GM21717 (cell line): ENCODE measurements at regions not wholly inside any gene's neighbourhood (a gene's known extent, or its start where the extent isn't known, plus 50 kb on each side); places are given as distances from the start of the nearest gene placed in this dataset.
"Not testable (repeated sequence)": the region's sequence is repeated elsewhere in the genome, so short reads cannot be mapped to it uniquely, and the experiment has no call there.

Experiments
- ATAC-seq: cut with Tn5 transposase; IDR thresholded peaks from one replicate; pipeline ENCODE4 v1.9.1; 2021; ENCODE audit warnings: mild to moderate bottlenecking, moderate library complexity; ENCODE audit not compliant: unreplicated experiment

DNA sequence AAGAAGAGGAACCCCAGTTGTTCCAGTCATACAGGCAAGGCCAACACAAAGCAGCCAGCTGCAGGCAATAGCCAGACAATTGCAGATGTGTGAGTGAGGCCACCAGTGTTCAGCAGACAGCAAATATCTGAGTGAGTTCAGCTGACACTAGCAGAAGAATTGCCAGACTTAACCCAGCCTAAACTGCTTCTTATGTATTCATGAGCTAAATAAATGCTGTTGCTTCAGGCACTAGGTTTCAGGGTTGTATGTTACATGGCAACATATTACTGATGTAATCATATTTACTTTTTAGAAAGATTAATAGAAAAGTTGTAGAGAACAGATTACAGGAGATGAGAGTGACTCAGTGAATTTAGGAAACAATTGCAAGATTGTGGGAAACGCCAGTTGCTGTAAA, 129.8 kb upstream of the CHODL start:
- no peak for ATAC-seq

DNA sequence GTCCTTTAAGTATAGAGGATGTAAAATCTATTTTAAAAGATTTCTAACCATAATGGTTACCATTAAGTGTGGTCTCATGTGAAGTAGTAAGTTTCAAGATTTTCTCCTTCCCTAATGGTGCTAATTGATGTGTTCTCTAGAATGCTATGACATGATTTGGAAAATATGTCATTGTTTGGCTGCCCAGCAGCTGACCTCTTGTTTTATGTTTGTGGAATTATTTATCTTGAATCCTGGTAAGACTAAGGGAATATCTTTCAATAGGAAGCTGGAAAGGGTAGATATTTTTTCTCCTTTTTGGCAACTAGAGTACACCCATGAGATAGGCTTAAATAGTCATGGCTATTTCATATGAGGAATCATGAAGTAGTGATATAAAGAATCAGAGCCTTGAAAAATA, 139.8 kb upstream of the CHODL start:
- no peak for ATAC-seq

DNA sequence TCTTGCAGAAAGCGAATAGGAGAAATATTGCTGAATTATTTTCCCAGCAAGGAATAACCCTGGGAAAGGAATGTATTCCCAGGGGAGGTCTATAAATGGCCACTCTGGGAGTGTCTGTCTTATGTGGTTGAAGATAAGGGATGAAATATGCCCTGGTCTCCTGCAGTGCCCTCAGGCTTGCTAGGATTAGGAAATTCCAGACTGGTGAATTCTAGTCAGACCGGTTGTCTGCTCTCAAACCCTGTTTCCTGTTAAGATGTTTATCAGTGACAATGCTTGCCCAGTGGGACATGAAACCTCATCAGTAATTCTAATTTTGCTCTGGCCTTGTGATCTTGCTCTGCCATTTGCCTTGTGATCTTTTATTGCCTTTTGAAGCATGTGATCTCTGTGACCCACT, 148.2 kb upstream of the CHODL start:
- not testable (repeated sequence) for ATAC-seq

DNA sequence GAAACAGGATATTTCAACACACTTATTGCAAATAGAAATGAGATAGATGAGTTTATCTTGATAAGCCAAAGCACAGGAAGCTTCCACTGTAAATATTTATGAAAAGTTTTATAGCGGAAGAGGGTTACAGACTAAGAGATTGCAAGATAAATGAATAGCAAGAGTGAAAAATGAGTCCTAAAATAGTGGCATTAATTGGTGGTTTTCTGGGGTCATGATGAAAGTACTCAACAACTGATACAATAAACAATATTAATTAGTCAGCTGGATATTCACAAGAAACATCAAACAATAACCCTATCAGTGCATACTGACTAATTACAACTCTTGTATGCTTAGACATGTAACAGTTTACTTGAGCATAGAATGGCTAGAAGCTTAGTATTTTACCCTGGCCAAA, 154.8 kb upstream of the CHODL start:
- no peak for ATAC-seq

DNA sequence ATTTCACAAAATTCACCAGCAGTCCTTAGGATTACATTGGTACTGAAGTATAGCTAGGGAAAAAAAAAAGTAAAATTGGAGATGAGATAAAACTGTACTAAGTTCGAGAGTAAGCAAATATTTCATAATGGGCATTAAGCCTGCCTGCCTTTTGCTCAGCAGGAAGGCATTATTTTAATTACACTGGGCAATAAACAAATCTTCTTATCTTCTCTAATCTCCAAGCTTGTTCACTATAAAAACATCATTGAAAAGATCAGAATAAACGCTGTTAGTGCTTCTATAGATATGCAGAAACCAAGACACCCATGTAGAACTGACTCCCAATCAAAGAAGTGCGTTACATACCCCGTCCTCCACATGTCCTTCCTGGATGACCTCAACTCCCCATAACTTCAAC, 174.2 kb upstream of the CHODL start:
- no peak for ATAC-seq

DNA sequence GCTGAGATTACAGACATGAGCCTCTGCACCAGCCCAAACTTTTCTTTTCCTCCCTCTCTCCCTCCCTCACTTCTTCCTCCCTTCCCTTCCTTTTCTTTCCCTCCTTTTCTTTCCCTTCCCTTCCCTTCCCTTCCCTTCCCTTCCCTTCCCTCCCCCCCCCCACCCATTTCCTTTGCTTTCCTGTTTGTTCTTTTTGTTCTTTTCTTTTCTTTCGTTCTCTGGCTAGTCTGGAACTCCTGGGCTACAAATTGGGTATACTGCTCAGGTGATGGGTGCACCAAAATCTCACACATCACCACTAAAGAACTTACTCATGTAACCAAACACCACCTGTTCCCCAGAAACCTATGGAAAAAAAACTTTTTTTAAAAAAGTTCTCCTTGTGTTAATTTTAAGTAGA, 174.8 kb upstream of the CHODL start:
- ATAC-seq: no peak

DNA sequence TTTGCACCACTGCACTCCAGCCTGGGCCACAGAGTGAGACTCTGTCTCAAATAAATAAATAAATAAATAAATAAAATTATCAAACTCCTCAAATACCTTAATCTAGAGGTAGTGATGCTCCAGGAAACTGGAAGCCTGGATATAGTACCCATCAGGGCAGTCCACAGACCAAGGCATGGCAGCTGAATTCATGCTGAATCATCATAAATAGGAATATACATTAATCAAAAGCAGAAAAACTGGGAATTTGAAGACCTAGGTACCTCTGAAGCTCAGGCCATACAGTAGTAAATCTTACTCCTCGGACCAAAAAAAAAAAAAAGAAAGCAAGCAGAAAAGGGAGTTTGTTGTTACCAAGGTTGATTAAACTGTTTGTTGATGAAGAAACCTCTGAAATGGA, 184.2 kb upstream of the CHODL start:
- ATAC-seq: no peak

DNA sequence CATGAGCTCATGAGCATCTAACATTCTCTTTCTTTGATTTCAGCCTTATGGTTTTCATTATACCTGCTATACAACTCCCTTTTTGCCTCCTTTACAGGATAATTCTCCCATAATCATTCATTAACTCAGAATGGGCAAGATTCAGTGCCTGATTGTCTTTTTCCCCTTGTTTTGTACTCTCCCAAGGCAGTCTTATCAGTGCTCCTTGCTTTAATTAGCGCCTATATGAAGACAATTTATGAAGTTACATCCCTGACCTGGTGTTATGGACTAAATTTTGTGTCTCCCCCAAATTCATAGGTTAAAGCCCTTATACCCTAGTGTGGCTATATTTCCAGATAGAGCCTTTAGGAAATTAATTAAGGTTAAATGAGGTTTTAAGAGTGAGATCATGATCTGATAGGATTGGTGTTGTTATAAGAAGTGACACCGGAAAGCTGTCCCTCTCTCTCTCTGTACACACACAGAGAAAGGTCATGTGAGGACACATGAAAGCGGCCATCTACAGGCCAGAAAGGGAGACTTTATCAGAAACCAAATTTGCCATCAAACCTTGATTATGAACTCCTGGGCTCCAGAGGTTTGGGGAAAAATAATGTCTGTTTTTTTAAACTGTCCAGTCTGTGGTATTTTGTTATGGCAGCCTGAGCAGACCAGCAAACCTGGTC, 185.8 kb upstream of the CHODL start:
- ATAC-seq: no peak

DNA sequence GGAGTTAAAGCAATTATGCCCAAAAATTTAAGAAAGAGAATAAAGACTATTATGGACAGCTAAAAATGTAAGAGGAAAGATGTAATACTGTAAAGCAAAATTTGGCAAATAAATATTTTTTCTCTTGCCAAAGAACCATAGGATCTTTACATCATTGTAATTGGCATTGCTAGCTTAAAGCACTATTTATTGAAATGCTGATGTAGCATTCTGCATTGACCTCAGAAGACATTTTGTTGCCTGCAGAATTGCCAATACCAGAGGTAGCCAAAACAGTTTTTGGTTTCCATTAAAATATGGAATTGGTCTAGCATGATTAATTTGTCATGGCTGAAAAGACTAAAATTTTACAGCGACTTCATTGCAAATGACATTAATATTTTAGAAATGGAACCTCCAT, 191.5 kb upstream of the CHODL start:
- ATAC-seq: no peak

DNA sequence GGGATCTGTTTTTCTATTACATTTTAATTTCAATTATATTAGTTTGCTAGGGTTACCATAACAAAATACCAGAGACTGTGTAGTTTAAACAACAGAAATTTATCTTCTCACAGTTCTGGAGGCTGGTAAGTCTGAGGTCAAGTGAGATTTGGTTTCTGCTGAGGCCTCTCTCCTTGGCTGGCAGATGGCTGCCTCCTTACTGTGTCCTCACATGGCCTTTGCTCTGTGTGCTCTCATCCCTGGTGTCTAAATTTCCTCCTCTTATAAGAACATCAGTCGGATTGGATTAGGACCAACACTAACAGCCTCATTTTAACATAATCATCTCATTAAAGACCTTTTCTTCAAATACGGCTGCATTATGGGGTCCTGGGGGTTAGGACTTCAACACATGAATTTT, 195.2 kb upstream of the CHODL start:
- ATAC-seq: no peak

DNA sequence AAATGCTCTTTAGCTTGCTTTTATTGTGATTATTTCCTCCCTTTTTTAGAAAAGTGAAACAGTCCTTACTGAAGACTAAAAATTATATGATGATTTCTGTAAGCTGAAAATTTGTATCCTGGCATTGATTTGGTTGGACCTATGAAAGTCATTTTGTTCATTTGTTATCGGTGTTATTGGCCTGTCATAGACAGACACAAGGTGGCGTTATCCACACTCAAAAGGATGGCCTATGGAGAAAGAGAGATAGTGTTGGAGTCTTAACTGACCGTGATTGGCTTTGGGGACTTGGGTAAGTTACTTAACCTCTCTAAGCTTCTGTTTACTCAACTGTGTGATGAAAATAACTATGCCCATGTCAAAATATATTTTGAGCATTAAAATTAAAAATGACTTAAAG, 203.6 kb upstream of the CHODL start:
- no peak for ATAC-seq

DNA sequence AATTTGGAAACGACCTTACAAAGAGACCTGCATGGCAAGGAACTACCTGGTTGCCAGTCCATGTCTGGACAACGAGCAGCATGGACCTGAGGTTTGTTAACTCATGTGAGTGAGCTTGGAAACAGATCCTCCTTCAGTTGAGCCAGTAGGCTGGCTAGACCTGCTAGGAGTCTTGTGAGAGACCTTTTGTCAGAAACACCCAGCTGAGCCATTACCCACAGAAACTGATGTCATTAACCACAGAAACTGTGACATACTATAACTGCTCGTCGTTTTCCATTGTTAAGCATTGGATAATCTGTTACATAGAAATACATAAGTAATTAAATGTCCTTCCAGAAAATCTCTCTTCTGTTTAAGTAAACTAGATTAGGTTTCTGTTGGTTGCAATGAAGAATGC, 211.1 kb upstream of the C21orf91 start:
- no peak for ATAC-seq

DNA sequence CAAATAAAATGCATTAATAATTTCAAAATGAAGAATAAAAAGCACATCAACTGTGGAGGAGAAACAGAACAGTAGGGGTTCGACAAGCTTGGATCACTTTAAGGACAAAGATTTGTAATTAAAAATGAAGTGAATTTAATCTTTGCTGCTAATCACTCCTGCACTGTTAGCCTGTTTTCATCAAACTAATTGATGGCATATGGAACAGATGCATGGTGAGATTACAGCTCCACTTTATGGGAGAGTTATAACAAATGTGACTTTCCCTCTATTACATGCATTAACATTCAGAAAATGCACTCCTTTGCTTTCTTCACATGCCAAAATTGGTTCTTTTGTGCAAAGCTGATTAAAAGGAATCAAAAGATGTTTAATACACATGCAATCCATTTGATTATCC, 207.2 kb upstream of the C21orf91 start:
- ATAC-seq: no peak

DNA sequence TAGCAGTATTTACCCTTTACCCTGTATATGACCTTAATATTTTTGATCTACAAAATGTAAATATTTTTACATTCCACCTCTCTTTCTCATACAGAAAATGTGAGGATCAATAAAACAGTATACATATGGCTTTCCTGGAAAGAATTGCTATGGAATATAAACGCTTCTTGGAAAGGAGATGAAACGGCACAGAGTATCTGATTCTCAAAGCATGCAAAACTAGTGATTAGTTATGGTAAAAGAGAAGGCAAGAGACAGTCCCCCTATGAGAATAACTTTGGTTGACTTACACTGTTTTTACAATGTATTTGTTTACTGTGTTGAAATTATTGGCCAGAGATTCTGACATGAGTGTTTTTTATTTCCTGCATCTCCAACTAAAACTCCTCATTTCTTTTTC, 204.6 kb upstream of the C21orf91 start:
- ATAC-seq: no peak

DNA sequence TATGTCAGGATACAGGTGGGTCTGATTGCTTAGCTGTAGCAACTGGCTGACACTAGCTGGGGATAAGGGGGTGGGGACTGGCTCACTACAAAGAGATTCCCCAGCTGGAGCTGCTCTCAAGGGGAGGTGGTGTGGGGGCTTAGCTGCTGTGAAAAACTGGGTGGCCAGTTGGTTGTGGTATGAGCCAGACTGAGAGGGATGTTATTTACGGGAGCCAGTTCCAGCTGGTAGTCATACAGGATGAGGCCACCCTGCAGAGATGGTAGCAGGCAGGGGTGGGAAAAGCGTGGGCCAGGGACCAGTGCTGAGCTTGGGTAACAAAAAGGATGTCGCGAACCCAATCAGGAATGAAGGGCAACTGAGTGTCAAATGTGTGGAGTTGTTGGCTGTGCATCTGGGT, 204.0 kb upstream of the C21orf91 start:
- no peak for ATAC-seq

DNA sequence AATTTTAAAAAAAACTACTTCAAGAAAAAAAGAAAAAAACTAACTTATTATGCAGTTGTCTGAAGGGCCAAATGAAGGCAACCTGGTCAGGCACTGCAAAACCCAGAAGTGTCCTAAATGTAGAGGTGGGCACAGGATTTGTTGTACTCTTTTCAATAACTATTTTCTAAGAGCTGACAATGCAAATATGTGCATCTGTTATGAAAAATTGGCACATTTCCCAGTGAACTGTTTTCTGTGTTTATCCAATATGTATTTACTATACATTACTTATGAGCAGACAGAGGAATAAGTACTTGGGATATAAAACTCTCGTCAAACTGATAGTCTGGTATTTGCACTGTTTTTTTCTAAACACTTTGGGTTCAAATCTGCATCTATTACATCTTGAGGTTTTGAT, 188.0 kb upstream of the C21orf91 start:
- no peak for ATAC-seq

DNA sequence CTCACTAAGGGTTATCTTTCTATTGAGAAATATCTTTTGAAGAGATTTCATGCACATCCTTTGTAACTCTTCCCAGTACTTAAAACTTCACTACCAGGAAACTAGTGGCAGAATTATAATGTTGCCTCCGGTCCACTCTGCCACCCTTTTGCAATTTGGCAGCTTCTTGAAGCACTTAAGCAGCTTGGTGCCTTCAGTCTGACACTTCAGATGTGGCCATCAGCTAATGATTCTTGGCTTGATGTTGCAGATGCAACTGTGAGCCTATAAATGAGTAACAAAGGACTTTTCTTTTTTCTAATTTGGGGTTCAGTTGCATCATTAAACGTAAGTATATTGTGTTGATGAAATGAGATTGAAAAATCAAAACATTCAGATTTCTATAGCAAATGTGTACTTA, 187.5 kb upstream of the C21orf91 start:
- no peak for ATAC-seq

DNA sequence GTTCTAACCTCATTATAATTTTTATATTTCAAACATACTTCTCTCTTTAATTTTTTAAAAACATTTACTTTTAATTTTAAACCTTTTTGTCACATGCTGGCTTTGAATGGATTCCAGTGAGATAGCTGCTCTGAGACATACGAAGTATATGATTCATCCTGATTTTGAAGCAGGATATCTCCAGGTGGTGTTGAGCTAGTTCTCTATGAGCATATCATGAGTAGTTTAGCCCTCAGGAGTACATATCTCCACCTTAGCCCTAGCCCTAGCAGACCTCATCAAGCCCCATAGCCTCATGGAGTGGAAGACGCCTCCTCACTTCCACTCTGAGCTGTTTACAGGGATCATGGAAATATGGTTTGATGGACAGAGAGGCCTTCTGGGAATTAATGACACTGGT, 183.2 kb upstream of the C21orf91 start:
- ATAC-seq: no peak

DNA sequence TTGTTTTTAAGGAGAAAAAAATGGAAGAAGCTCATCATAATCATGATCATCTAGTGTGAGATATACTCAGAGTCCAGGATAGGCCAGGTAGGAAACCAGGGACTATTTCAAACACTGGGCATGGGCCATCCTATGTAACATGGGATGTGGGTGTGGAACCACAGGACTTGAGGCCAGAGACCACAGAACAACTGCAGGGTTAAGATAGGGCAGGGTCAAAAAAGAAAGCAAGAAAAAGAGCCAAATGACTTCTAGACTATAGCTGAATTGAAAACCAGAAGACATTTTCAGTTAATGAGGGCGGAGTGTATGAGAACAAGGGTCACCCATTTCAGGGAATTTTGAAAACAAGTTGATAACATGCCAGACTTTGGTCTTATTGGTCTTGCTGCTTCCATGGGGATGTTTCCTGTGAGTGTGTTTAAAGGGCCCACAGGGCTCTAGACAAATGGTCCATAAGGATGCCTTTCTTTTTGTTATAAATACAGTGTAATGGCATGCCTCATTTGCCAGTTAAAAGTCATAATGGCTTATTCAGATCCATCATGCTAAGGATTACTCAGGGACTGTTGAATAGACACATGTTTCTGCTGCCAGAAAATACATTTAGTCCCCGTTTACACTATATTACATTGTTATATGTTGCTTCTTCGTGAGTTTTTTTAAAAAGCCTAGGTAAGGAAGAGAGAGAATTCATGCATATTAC, 182.0 kb upstream of the C21orf91 start:
- no peak for ATAC-seq

DNA sequence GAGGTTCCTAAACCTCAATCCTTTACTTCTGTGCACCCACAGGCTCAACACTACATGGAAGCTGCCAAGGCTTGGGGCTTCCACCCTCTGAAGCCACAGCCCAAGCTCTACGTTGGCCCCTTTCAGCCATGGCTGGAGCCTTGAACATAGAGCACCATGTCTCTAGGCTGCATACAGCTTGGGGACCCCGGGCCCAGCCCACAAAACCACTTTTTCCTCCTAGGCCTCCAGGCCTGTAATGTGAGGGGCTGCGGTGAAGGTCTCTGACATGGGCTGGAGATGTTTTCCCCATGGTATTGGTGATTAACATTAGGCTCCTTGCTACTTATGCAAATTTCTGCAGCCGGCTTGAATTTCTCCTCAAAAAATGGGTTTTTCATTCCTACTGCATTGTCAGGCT, 179.4 kb upstream of the C21orf91 start:
- not testable (repeated sequence) for ATAC-seq

DNA sequence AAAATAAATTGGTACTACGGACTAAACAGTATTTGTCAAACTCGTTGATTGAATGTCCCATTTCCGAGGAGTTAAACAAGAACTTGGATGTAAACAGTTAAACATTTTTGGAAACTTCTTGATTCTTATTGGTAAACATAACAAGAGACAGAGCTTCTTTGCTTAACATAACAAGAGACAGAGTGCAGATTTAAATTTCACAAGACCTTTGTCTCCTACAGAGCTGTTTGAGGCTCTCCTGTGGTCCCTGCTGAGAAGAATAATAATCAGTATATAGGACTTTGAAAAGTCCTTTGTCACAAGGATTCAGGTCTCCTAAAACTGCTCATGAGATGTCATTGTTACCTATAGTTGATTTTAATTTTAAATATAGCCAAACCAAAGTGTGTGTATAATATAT, 170.6 kb upstream of the C21orf91 start:
- no peak for ATAC-seq

DNA sequence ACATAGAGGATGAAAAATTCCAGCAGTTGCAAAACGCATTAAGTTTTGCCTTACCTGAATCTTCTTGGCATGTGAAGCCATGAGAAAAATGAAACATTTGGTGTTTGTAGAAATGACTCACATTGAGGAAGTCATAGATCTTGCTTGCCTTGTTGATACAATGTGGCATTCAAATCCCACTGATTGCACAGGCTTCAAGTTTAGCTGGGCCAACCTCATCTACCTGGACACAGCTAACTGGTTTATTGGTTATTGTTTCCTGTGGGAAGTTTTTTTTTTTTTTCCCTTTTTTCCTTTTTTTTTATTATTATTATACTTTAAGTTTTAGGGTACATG, 168.9 kb upstream of the C21orf91 start:
- ATAC-seq: no peak
